Esophagus muscularis mucosa (tissue), 4 donors: ENCODE measurements at regions not wholly inside any gene's neighbourhood (a gene's known extent, or its start where the extent isn't known, plus 50 kb on each side); places are given as distances from the start of the nearest gene placed in this dataset.

Experiments used
- DNase-seq: peaks from one replicate; pipeline ENCODE4 v3.0.0-alpha.2; 2017; ENCODE audit errors: extremely low spot score
- H3K27ac ChIP-seq, 4 donors: fragments of 200-600 bp; sonication (generic); replicated peaks in 1 of 4; 1 replicate in 3 of 4; 2 replicates in 1 of 4; pipeline ENCODE4 v1.5.1; 2016 to 2019; ENCODE audit warnings: mild to moderate bottlenecking in 1 of 4
- H3K27me3 ChIP-seq, 4 donors: fragments of 200-600 bp; sonication (generic); one replicate each; pipeline versions ENCODE4 v1.5.1 to v1.6.0; 2016 to 2019
- H3K36me3 ChIP-seq, 4 donors: fragments of 200-600 bp; sonication (generic); one replicate each; pipeline ENCODE4 v1.5.1; 2016 to 2019
- H3K4me1 ChIP-seq, 4 donors: fragments of 200-600 bp; sonication (generic); one replicate each; pipeline ENCODE4 v1.5.1; 2016 to 2019
- H3K4me3 ChIP-seq, 4 donors: fragments of 200-600 bp; sonication (generic); 1 replicate in 2 of 4; 2 replicates in 2 of 4; pipeline ENCODE4 v1.5.1; 2016 to 2019; ENCODE audit warnings: mild to moderate bottlenecking in 4 of 4, moderate library complexity in 1 of 4
- H3K9me3 ChIP-seq, 4 donors: fragments of 200-600 bp; sonication (generic); 1 replicate in 3 of 4; 2 replicates in 1 of 4; pipeline ENCODE4 v1.5.1; 2016 to 2019
- CTCF ChIP-seq, 3 experiments: fragments of 200-600 bp in 2 of 3; fragments of 450-650 bp in 1 of 3; sonication (generic) in 2 of 3; IDR thresholded peaks; one replicate each; pipeline ENCODE4 v1.5.1; 2017 to 2019; ENCODE audit warnings: antibody characterized with exemption in 3 of 3, mild to moderate bottlenecking in 2 of 3, moderate library complexity in 1 of 3
- EP300 ChIP-seq: sonication (generic); formaldehyde crosslinking; IDR thresholded peaks from one replicate; pipeline ENCODE4 v1.6.1; 2017; ENCODE audit warnings: antibody characterized with exemption
- POLR2A ChIP-seq: fragments of 450-650 bp; IDR thresholded peaks from one replicate; pipeline ENCODE4 v1.6.1; 2017; ENCODE audit warnings: antibody characterized with exemption, moderate library complexity, mild to moderate bottlenecking, low read depth
- POLR2AphosphoS5 ChIP-seq, 2 donors: sonication (generic); formaldehyde crosslinking; IDR thresholded peaks; one replicate each; pipeline ENCODE4 v1.6.1; 2017; ENCODE audit warnings: antibody characterized with exemption in 2 of 2
- WGBS: methylation state at CpG from one replicate; pipeline ENCODE4 v1.1.5; 2018; 5-methylcytosine and 5-hydroxymethylcytosine counted together
- intact Hi-C: fragments of 100-400 bp; cut with DNase I; formaldehyde crosslinking; loops from one replicate; pipeline ENCODE4 v1.15.1; 2023

DNA sequence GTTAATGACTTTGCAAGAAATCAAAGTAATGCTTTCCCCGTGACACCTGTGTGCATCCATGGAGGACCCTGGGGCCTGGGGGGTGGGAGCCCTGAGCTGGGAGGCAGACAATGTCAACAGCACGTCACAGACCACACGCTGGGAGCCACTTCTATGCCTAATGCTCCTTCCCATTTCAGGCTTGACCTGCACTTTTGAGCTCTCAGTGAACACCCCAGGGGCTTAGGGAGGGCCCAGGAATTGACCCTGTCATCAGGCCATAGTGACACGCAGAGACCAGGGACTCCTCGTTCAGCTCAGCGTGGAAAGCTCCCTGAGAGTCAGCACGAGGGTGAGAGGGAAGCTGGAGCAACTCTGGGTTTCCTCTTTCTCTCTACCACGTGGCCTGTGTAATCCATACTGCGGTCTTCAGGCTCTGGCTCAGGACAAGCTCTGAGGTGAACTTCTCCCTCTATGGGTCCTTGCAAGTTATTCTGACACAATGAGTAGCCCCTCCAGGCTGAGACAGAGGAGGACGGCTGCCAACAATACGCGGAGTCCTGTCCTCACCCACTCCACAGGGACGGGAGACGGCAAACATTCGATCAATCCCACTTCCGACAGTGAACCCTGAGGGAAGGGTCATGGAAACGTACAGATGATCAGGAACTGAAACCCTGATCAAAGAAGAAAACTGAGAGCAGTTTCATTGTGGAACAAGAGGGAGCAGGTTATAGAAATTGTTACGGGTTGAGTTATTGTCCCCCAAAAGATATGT lies 130.8 kb upstream of the IRX4 start:
- 74% methylated on average over 18 of the region's 18 CpGs for WGBS
- TF ChIP-seq EP300 (no peak), POLR2A (no peak), CTCF (IDR thresholded peaks at IDR 0.05) (no peak), POLR2AphosphoS5 (IDR thresholded peaks at IDR 0.05) (no peak)
- H3K4me1 ChIP-seq, result no peaks in the 10 kb centered on the region
- peaks cover 0 to 9% (median 0%) of the 10 kb centered on the region in 4 donors for H3K27me3 ChIP-seq
- no peaks in the 10 kb centered on the region for H3K9me3 ChIP-seq
- H3K27ac ChIP-seq, result no peak overlapping the region
- intact Hi-C loops, result no loop called here
- H3K4me3 ChIP-seq, result no peak overlapping the region
- peak; percentile 84 for DNase-seq
- no peaks in the 10 kb centered on the region for H3K36me3 ChIP-seq

DNA sequence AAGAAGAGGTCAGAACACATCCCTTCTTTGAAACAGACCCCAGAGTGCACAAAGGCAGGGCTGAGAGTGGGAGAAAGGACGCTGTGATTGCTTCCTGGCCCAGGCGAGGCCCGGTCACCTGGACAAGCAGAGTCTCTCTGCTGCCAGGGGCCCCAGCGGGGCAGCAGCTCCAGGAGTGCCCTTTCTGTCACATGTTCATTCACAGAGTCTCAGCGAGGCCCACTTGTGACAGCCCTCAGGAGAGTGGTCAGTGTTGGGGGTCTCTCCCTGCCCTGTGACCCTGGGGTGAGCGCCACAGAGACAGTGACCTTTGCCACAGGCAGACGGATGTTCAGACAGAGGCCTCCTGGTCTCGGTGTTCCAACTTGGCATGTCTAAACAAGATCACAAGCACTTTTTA lies 130.2 kb upstream of the IRX4 start:
- Histone ChIP-seq H3K27me3 (peaks cover 0 to 14% (median 0%) of the 10 kb centered on the region in 4 donors), H3K4me1 (peaks cover 0 to 2% (median under 1%) of the 10 kb centered on the region in 4 donors), H3K9me3 (no peaks in the 10 kb centered on the region), H3K36me3 (no peaks in the 10 kb centered on the region), H3K4me3 (no peak overlapping the region), H3K27ac (no peak overlapping the region)
- TF ChIP-seq POLR2A, result no peak
- intact Hi-C loops, result no loop called here
- 71% methylated on average over 4 of the region's 8 CpGs for WGBS
- DNase-seq, result no peak

DNA sequence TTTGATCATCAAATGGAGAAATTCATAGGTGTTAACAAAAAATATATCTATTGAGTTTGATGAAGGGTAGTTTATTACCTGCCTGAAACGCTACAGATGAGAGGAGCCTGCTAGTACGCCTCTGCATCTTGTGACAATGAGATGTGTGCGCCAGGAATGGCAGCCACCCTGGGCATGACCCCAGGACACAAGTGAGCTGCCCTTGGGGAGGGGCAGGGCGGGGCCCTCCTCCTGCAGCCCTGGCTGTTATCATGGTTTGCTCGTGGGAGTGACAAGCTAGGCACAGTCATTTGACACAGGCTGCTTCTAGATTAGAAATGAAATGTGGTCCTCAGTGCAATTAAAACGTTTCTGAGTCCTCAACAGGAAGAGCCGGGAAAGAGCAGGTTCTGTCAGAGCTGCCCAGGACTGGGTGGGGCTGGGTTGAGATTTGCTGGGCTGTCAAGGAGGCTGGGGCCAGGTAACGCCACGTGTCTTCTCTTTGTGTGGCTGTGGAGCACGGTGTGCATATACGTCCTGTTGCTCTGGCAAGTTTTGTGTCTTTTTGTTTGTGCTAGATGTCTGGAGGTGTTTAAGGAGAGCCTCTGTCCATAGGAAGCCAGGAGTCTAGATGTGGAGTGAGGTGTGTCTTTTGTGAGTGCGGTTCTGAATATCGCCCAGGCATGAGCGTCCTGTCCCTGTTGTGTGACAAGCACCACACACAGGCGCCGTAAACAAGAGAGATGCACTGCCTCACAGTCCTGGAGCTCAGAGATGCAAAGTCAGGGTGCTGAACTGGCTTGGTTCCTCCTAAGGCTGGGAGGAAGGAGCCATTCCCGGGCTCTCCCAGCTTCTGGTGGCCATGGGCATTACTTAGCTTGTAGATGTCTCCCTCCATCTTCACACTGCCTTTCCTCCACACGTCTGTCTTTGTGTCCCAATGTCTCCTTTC lies 129.0 kb upstream of the IRX4 start:
- Histone ChIP-seq H3K4me1 (peaks cover 0 to 5% (median 2%) of the 10 kb centered on the region in 4 donors), H3K27ac (no peak overlapping the region), H3K9me3 (no peaks in the 10 kb centered on the region), H3K36me3 (no peaks in the 10 kb centered on the region), H3K27me3 (peaks cover 0 to 23% (median 0%) of the 10 kb centered on the region in 4 donors), H3K4me3 (no peak overlapping the region)
- no peak for TF ChIP-seq POLR2AphosphoS5 (IDR thresholded peaks at IDR 0.05)
- TF ChIP-seq POLR2A, result no peak
- no peak for TF ChIP-seq CTCF (IDR thresholded peaks at IDR 0.05)
- no peak for TF ChIP-seq EP300
- 80% methylated on average over 18 of the region's 18 CpGs for WGBS
- peak; percentile 55 for DNase-seq
- intact Hi-C loops, result no loop called here

- no peak for DNase-seq
- Histone ChIP-seq H3K9me3 (no peaks in the 10 kb centered on the region), H3K36me3 (no peaks in the 10 kb centered on the region), H3K4me3 (no peak overlapping the region), H3K27me3 (peaks cover 0 to 26% (median 0%) of the 10 kb centered on the region in 4 donors), H3K4me1 (peaks cover 0 to 5% (median 2%) of the 10 kb centered on the region in 4 donors), H3K27ac (no peak overlapping the region)
- intact Hi-C loops, result no loop called here
- TF ChIP-seq EP300 (no peak), POLR2A (no peak), CTCF (IDR thresholded peaks at IDR 0.05) (no peak), POLR2AphosphoS5 (IDR thresholded peaks at IDR 0.05) (no peak)
- WGBS, result 68% methylated on average over 2 of the region's 3 CpGs
Observed at GRCh38 chr5:2010940-2011339, 128.2 kb upstream of the IRX4 start.
